ENCODE measurements at regions not wholly inside any gene's neighbourhood (a gene's known extent, or its start where the extent isn't known, plus 50 kb on each side); places are given as distances from the start of the nearest gene placed in this dataset.

GRCh38 chr13:53463106-53463505 lies 434.5 kb downstream of the OLFM4 start:
- DNase-seq (ENCODE audit: low read depth in 2 of 2), result no peak
- TF ChIP-seq CTCF (IDR thresholded peaks at IDR 0.05; ENCODE audit: low read depth, low read length), result no peak
- no peak overlapping the region for H3K4me3 ChIP-seq (replicated peaks in 1 of 2; ENCODE audit: low read depth in 2 of 2, low read length in 2 of 2)

GRCh38 chr13:53466576-53466975 lies 438.0 kb downstream of the OLFM4 start:
- no peak for TF ChIP-seq CTCF (IDR thresholded peaks at IDR 0.05; ENCODE audit: low read depth, low read length)
- DNase-seq (ENCODE audit: low read depth in 2 of 2), result no peak
- no peak overlapping the region for H3K4me3 ChIP-seq (replicated peaks in 1 of 2; ENCODE audit: low read depth in 2 of 2, low read length in 2 of 2)

- no peak overlapping the region for H3K4me3 ChIP-seq (replicated peaks in 1 of 2; ENCODE audit: low read depth in 2 of 2, low read length in 2 of 2)
- no peak for DNase-seq (ENCODE audit: low read depth in 2 of 2)
- TF ChIP-seq CTCF (IDR thresholded peaks at IDR 0.05; ENCODE audit: low read depth, low read length), result no peak
These were observed 444.8 kb downstream of the OLFM4 start for GRCh38 chr13:53473397-53473796.

DNA sequence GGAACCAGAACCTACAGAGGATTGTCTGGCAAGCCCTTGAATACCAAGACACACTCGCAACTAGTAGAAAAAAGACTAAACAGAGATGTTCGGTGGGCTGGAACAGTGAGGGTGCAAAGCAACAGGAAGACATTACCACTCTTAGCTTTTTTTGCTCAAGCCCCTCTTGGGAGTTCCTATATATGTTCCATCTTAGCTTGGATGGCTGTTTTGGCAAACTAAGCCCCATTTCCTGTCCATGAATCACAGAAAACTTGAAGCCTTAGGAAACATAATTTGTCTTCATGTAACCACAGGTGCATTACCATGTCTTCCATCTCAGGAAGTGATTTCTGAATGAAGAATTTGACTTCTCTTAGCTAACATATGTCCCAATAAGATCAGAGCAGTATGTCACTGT lies 446.3 kb downstream of the OLFM4 start:
- DNase-seq (ENCODE audit: low read depth in 2 of 2), result no peak
- H3K4me3 ChIP-seq (replicated peaks in 1 of 2; ENCODE audit: low read depth in 2 of 2, low read length in 2 of 2), result no peak overlapping the region
- TF ChIP-seq CTCF (IDR thresholded peaks at IDR 0.05; ENCODE audit: low read depth, low read length), result no peak

DNA sequence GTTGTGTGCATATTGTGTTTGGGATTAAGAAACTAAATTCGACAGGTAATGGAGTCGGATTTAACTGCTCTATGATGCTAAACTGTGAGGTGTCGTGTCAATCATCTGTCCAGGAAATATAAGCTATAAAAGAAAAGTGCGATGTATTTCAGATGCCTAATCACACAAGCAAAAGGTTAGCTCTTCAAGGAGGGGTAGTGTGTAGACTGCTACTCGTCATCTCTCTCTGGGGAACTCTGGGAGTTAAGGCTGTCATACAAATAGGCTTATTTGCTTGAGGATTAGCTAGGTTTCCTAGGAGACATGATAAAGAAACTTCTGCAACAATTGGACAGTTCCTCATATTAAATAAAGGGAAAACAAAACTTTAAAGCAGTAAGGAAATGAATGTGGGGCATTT lies 462.1 kb downstream of the OLFM4 start:
- no peak for DNase-seq (ENCODE audit: low read depth in 2 of 2)
- no peak overlapping the region for H3K4me3 ChIP-seq (replicated peaks in 1 of 2; ENCODE audit: low read depth in 2 of 2, low read length in 2 of 2)
- TF ChIP-seq CTCF (IDR thresholded peaks at IDR 0.05; ENCODE audit: low read depth, low read length), result no peak

DNA sequence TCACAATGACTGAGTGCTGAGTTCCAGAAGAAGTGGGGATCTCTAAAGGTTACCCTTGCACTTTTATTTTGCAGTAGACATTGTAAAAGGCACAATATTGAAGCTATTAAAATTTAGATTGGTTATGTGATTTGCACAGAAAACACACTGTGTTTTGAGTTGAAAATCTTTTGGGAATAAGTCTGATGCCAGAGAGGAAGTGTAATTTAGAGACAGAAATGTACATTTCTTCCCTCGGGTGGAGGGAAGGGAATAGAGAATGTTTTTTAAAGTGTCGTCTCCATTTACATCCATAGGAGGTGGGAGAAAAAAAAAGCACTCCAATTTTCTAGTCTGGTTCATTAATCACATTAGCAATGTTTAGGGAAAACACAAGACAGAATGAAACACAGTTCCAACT lies 465.8 kb downstream of the OLFM4 start:
- TF ChIP-seq CTCF (IDR thresholded peaks at IDR 0.05; ENCODE audit: low read depth, low read length), result no peak
- DNase-seq (ENCODE audit: low read depth in 2 of 2), result no peak
- H3K4me3 ChIP-seq (replicated peaks in 1 of 2; ENCODE audit: low read depth in 2 of 2, low read length in 2 of 2), result no peak overlapping the region

- TF ChIP-seq CTCF (IDR thresholded peaks at IDR 0.05; ENCODE audit: low read depth, low read length), result no peak
- DNase-seq (ENCODE audit: low read depth in 2 of 2), result no peak
- H3K4me3 ChIP-seq (replicated peaks in 1 of 2; ENCODE audit: low read depth in 2 of 2, low read length in 2 of 2), result no peak overlapping the region
These were observed 471.0 kb downstream of the OLFM4 start for GRCh38 chr13:53499576-53500133.
